Liver (tissue), 8 donors: ENCODE measurements at regions not wholly inside any gene's neighbourhood (a gene's known extent, or its start where the extent isn't known, plus 50 kb on each side); places are given as distances from the start of the nearest gene placed in this dataset.

ENCODE experiments used
- DNase-seq: peaks from one replicate; pipeline ENCODE4 v3.0.0-alpha.2; 2017; ENCODE audit warnings: low spot score
- H3K27ac ChIP-seq, 2 donors: one replicate each; pipeline ENCODE4 v1.7.0; 2013; ENCODE audit warnings: inconsistent platforms in 2 of 2, low read length in 2 of 2, control low read depth in 1 of 2, low read depth in 1 of 2, mild to moderate bottlenecking in 1 of 2
- H3K27me3 ChIP-seq, 4 donors: one replicate each; pipeline versions ENCODE4 v1.6.1 to v1.7.0; 2013; ENCODE audit warnings: low read length in 3 of 4, inconsistent platforms in 1 of 4, mild to moderate bottlenecking in 1 of 4, moderate library complexity in 1 of 4; ENCODE audit not compliant: control insufficient read depth in 4 of 4, insufficient read depth in 4 of 4
- H3K36me3 ChIP-seq, 4 donors: one replicate each; pipeline versions ENCODE4 v1.6.1 to v1.7.0; 2013; ENCODE audit warnings: low read length in 3 of 4, mild to moderate bottlenecking in 3 of 4, low read depth in 1 of 4, moderate library complexity in 1 of 4; ENCODE audit not compliant: control insufficient read depth in 4 of 4, insufficient read depth in 3 of 4
- H3K4me1 ChIP-seq, 4 donors: one replicate each; pipeline versions ENCODE4 v1.6.1 to v1.7.0; 2013; ENCODE audit warnings: low read length in 3 of 4, mild to moderate bottlenecking in 3 of 4, moderate library complexity in 1 of 4; ENCODE audit not compliant: control insufficient read depth in 4 of 4, insufficient read depth in 4 of 4
- H3K4me3 ChIP-seq, 3 donors: one replicate each; pipeline versions ENCODE4 v1.6.1 to v1.7.0; 2013; ENCODE audit warnings: low read length in 3 of 3, control low read depth in 1 of 3, low read depth in 1 of 3, mild to moderate bottlenecking in 1 of 3
- H3K9ac ChIP-seq, 2 donors: one replicate each; pipeline ENCODE4 v1.7.0; 2013; ENCODE audit warnings: low read length in 2 of 2, mild to moderate bottlenecking in 2 of 2, moderate library complexity in 2 of 2, control low read depth in 1 of 2, low read depth in 1 of 2
- H3K9me3 ChIP-seq, 4 donors: one replicate each; pipeline versions ENCODE4 v1.6.1 to v1.7.0; 2013; ENCODE audit warnings: low read length in 3 of 4; ENCODE audit not compliant: control insufficient read depth in 4 of 4
- ATF3 ChIP-seq: IDR thresholded peaks from 2 replicates; pipeline ENCODE4 v1.6.1; 2016; ENCODE audit warnings: antibody characterized with exemption
- EGR1 ChIP-seq, 2 donors: IDR thresholded peaks; 2 replicates each; pipeline ENCODE4 v1.6.1; 2016 to 2018; ENCODE audit warnings: antibody characterized with exemption in 2 of 2, low read depth in 2 of 2
- FOXA1 ChIP-seq: IDR thresholded peaks from 2 replicates; pipeline ENCODE4 v1.6.1; 2016; ENCODE audit warnings: antibody characterized with exemption
- FOXA2 ChIP-seq: IDR thresholded peaks from 2 replicates; pipeline ENCODE4 v1.6.1; 2016; ENCODE audit warnings: antibody characterized with exemption
- GABPA ChIP-seq, 2 donors: IDR thresholded peaks in 1 of 2; conservative IDR thresholded peaks in 1 of 2; 2 replicates each; pipeline ENCODE4 v1.6.1; 2016; ENCODE audit warnings: antibody characterized with exemption in 2 of 2, mild to moderate bottlenecking in 1 of 2, moderate library complexity in 1 of 2
- HNF4A ChIP-seq, 2 donors: conservative IDR thresholded peaks; 2 replicates each; pipeline ENCODE4 v1.6.1; 2016; ENCODE audit warnings: antibody characterized with exemption in 2 of 2, mild to moderate bottlenecking in 2 of 2
- HNF4G ChIP-seq: IDR thresholded peaks from 2 replicates; pipeline ENCODE4 v1.6.1; 2016; ENCODE audit warnings: antibody characterized with exemption
- JUND ChIP-seq, 2 donors: IDR thresholded peaks; 2 replicates each; pipeline ENCODE4 v1.6.1; 2016; ENCODE audit warnings: antibody characterized with exemption in 2 of 2
- MAX ChIP-seq: IDR thresholded peaks from 2 replicates; pipeline ENCODE4 v1.6.1; 2016; ENCODE audit warnings: antibody characterized with exemption
- NR2F2 ChIP-seq: IDR thresholded peaks from 2 replicates; pipeline ENCODE4 v1.6.1; 2016; ENCODE audit warnings: antibody characterized with exemption
- RAD21 ChIP-seq, 2 donors: IDR thresholded peaks; 2 replicates each; pipeline ENCODE4 v1.6.1; 2016; ENCODE audit warnings: antibody characterized with exemption in 2 of 2, mild to moderate bottlenecking in 2 of 2
- REST ChIP-seq: IDR thresholded peaks from 2 replicates; pipeline ENCODE4 v1.6.1; 2016; ENCODE audit warnings: antibody characterized with exemption, mild to moderate bottlenecking
- RXRA ChIP-seq, 2 donors: IDR thresholded peaks; 2 replicates each; pipeline ENCODE4 v1.6.1; 2017 to 2018; ENCODE audit warnings: antibody characterized with exemption in 2 of 2, mild to moderate bottlenecking in 1 of 2
- SP1 ChIP-seq: IDR thresholded peaks from 2 replicates; pipeline ENCODE4 v1.6.1; 2018; ENCODE audit warnings: antibody characterized with exemption, mild to moderate bottlenecking
- TAF1 ChIP-seq: conservative IDR thresholded peaks from 2 replicates; pipeline ENCODE4 v1.6.1; 2016; ENCODE audit warnings: antibody characterized with exemption, mild to moderate bottlenecking
- YY1 ChIP-seq: IDR thresholded peaks from 2 replicates; pipeline ENCODE4 v1.6.1; 2016; ENCODE audit warnings: antibody characterized with exemption, mild to moderate bottlenecking
- WGBS: extraction: QIAGEN DNeasy Blood & Tissue Kit; methylation state at CpG from one replicate; pipeline ENCODE4 v1.1.7; 2013; 5-methylcytosine and 5-hydroxymethylcytosine counted together
- TF ChIP-seq, protein P1 (sequence below): fragments of 150-350 bp; IDR thresholded peaks from 2 replicates; pipeline ENCODE4 v1.5.1; 2017; ENCODE audit warnings: improper control_type of control experiment, low read depth, low read length; ENCODE audit not compliant: missing input control
- TF ChIP-seq, protein P2 (sequence below): IDR thresholded peaks from 2 replicates; pipeline ENCODE4 v1.6.1; 2016; ENCODE audit warnings: antibody characterized with exemption
- donor health status: healthy.
- donor health status: healthy.
- donor health status: healthy.
- donor health status: healthy.
- donor health status: healthy.

- no peak overlapping the region for H3K27ac ChIP-seq
- no peaks in the 10 kb centered on the region for H3K9me3 ChIP-seq
- H3K27me3 ChIP-seq, result no peaks in the 10 kb centered on the region
- no peak overlapping the region for H3K9ac ChIP-seq
- H3K4me1 ChIP-seq, result no peaks in the 10 kb centered on the region
- H3K36me3 ChIP-seq, result no peaks in the 10 kb centered on the region
- no peak overlapping the region for H3K4me3 ChIP-seq
- DNase-seq, result no peak
- WGBS, result 24% methylated on average over 1 of the region's 1 CpG
- TF ChIP-seq, protein P1, sequence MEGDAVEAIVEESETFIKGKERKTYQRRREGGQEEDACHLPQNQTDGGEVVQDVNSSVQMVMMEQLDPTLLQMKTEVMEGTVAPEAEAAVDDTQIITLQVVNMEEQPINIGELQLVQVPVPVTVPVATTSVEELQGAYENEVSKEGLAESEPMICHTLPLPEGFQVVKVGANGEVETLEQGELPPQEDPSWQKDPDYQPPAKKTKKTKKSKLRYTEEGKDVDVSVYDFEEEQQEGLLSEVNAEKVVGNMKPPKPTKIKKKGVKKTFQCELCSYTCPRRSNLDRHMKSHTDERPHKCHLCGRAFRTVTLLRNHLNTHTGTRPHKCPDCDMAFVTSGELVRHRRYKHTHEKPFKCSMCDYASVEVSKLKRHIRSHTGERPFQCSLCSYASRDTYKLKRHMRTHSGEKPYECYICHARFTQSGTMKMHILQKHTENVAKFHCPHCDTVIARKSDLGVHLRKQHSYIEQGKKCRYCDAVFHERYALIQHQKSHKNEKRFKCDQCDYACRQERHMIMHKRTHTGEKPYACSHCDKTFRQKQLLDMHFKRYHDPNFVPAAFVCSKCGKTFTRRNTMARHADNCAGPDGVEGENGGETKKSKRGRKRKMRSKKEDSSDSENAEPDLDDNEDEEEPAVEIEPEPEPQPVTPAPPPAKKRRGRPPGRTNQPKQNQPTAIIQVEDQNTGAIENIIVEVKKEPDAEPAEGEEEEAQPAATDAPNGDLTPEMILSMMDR, result no peak
- no peak for TF ChIP-seq YY1
- no peak for TF ChIP-seq JUND (IDR thresholded peaks at IDR 0.05)
- TF ChIP-seq EGR1 (IDR thresholded peaks at IDR 0.05; ENCODE audit: low read depth in 2 of 2), result no peak
- no peak for TF ChIP-seq SP1
- no peak for TF ChIP-seq GABPA (IDR thresholded peaks at IDR 0.05 in 1 of 2, conservative IDR thresholded peaks at IDR 0.05 in 1 of 2)
These were observed 55.6 kb upstream of the ASTN2 start for GRCh38 chr9:117470455-117470854.

DNA sequence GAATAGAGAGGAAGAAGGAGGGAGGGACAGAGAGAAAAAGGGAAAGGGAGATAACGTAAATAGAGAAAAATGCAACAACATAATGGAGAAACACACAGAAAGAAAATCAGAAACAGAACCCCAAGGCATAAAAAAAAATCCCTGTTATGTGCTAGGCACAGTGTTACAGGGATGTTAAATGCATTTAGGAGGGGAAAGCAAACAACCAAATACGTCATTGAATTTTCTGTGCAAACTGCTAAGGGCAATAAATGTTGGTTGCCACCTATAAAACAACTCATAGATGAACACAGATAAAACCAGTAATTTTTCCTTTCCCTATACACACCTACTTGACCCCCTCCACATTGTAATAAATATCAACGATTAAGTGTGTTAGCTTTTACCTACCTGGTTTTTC lies 51.3 kb upstream of the ASTN2 start:
- no peaks in the 10 kb centered on the region for H3K27me3 ChIP-seq
- peaks cover 0 to 1% (median 0%) of the 10 kb centered on the region in 4 donors for H3K9me3 ChIP-seq
- no peak overlapping the region for H3K9ac ChIP-seq
- no peaks in the 10 kb centered on the region for H3K4me1 ChIP-seq
- no peak overlapping the region for H3K4me3 ChIP-seq
- TF ChIP-seq YY1 (no peak), GABPA (IDR thresholded peaks at IDR 0.05 in 1 of 2, conservative IDR thresholded peaks at IDR 0.05 in 1 of 2) (no peak), MAX (no peak), REST (no peak), EGR1 (IDR thresholded peaks at IDR 0.05; ENCODE audit: low read depth in 2 of 2) (no peak), FOXA1 (no peak), HNF4A (conservative IDR thresholded peaks at IDR 0.05) (no peak), RAD21 (IDR thresholded peaks at IDR 0.05) (no peak), SP1 (no peak), ATF3 (no peak), HNF4G (no peak), TAF1 (no peak), JUND (IDR thresholded peaks at IDR 0.05) (no peak), FOXA2 (no peak), NR2F2 (no peak), RXRA (IDR thresholded peaks at IDR 0.05) (no peak)
- TF ChIP-seq, protein P1, result no peak
- TF ChIP-seq, protein P2, sequence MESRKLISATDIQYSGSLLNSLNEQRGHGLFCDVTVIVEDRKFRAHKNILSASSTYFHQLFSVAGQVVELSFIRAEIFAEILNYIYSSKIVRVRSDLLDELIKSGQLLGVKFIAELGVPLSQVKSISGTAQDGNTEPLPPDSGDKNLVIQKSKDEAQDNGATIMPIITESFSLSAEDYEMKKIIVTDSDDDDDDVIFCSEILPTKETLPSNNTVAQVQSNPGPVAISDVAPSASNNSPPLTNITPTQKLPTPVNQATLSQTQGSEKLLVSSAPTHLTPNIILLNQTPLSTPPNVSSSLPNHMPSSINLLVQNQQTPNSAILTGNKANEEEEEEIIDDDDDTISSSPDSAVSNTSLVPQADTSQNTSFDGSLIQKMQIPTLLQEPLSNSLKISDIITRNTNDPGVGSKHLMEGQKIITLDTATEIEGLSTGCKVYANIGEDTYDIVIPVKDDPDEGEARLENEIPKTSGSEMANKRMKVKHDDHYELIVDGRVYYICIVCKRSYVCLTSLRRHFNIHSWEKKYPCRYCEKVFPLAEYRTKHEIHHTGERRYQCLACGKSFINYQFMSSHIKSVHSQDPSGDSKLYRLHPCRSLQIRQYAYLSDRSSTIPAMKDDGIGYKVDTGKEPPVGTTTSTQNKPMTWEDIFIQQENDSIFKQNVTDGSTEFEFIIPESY, result no peak
- no peak for DNase-seq
- H3K36me3 ChIP-seq, result no peaks in the 10 kb centered on the region
- WGBS, result 69% methylated on average over 3 of the region's 3 CpGs
- no peak overlapping the region for H3K27ac ChIP-seq
